HepG2 (cell line): ENCODE measurements at regions not wholly inside any gene's neighbourhood (a gene's known extent, or its start where the extent isn't known, plus 50 kb on each side); places are given as distances from the start of the nearest gene placed in this dataset.

Experiments used
- ARID3A ChIP-seq: IDR thresholded peaks from 2 replicates; pipeline ENCODE4 v1.6.1; 2012; ENCODE audit warnings: low read depth, low read length, improper control_type of control experiment
- ELK4 ChIP-seq: sonication (generic); formaldehyde crosslinking; IDR thresholded peaks from 2 replicates; pipeline ENCODE4 v1.9.0; 2021; ENCODE audit warnings: missing genetic modification reagents, borderline replicate concordance
- TP53 ChIP-seq: sonication (generic); formaldehyde crosslinking; conservative IDR thresholded peaks from 2 replicates; pipeline ENCODE4 v1.4.0; 2020; ENCODE audit warnings: missing genetic modification reagents
- ZBTB44 ChIP-seq: sonication (generic); formaldehyde crosslinking; IDR thresholded peaks from 2 replicates; pipeline ENCODE4 v1.4.0; 2020; ENCODE audit warnings: missing genetic modification reagents
- ZSCAN31 ChIP-seq: sonication (generic); formaldehyde crosslinking; IDR thresholded peaks from 2 replicates; pipeline ENCODE4 v1.5.0; 2020; ENCODE audit warnings: low read depth, mild to moderate bottlenecking, missing genetic modification reagents
- TF ChIP-seq, protein P1 (sequence below): fragments of 450-650 bp; IDR thresholded peaks from 2 replicates; pipeline ENCODE4 v1.6.1; 2017; ENCODE audit warnings: mild to moderate bottlenecking

DNA sequence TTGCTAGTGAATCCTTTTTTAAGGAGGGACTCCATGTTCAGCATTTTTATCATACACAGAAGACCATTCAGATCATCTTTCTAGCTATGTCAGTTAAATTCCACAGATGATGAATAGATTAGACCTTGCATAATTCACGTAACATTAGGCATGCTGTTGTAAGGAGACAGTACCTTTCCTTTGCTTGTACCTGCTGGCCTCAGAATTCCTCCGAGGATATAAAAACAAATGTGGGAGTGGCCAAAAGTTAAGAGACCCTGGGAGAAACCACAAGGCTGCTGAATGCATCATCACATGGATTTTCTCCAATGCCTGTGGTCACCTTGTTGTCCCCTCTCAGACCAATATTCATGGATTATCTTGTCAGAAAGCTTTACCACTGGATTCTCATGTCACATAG, 201.4 kb downstream of the MAGEB17 start (continued):
- TF ChIP-seq ZBTB44, result no peak
- no peak for TF ChIP-seq TP53 (CRISPR knock-in tag)
- TF ChIP-seq, protein P1, sequence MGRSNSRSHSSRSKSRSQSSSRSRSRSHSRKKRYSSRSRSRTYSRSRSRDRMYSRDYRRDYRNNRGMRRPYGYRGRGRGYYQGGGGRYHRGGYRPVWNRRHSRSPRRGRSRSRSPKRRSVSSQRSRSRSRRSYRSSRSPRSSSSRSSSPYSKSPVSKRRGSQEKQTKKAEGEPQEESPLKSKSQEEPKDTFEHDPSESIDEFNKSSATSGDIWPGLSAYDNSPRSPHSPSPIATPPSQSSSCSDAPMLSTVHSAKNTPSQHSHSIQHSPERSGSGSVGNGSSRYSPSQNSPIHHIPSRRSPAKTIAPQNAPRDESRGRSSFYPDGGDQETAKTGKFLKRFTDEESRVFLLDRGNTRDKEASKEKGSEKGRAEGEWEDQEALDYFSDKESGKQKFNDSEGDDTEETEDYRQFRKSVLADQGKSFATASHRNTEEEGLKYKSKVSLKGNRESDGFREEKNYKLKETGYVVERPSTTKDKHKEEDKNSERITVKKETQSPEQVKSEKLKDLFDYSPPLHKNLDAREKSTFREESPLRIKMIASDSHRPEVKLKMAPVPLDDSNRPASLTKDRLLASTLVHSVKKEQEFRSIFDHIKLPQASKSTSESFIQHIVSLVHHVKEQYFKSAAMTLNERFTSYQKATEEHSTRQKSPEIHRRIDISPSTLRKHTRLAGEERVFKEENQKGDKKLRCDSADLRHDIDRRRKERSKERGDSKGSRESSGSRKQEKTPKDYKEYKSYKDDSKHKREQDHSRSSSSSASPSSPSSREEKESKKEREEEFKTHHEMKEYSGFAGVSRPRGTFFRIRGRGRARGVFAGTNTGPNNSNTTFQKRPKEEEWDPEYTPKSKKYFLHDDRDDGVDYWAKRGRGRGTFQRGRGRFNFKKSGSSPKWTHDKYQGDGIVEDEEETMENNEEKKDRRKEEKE, result no peak
- no peak for TF ChIP-seq ZSCAN31
- no peak for TF ChIP-seq ARID3A
- no peak for TF ChIP-seq ELK4
